ENCODE measurements at regions not wholly inside any gene's neighbourhood (a gene's known extent, or its start where the extent isn't known, plus 50 kb on each side); places are given as distances from the start of the nearest gene placed in this dataset.

DNA sequence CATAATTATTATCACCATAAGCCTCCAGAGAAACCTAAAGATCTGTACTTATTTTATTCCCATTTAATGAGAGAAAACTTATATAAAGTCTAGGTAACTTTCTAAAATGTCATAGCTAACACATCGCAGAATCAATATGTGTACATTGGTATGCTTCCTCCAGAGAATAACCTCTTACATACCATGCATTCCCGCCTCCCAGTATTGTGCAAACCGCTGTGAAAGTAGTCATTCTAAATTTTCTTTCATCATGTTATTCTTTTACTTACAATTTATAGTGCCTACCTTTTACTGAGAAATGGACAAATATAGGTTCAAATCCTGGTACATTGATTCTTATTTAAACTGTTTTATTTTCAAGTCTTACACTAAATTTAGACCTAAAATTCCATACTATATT lies 463.4 kb downstream of the LRFN5 start:
- TF ChIP-seq POLR2A (IDR thresholded peaks at IDR 0.05; ENCODE audit: extremely low read depth, insufficient read length) (no peak), MYC (IDR thresholded peaks at IDR 0.05; ENCODE audit: low read depth, low read length) (no peak)
- TF ChIP-seq, protein P1, sequence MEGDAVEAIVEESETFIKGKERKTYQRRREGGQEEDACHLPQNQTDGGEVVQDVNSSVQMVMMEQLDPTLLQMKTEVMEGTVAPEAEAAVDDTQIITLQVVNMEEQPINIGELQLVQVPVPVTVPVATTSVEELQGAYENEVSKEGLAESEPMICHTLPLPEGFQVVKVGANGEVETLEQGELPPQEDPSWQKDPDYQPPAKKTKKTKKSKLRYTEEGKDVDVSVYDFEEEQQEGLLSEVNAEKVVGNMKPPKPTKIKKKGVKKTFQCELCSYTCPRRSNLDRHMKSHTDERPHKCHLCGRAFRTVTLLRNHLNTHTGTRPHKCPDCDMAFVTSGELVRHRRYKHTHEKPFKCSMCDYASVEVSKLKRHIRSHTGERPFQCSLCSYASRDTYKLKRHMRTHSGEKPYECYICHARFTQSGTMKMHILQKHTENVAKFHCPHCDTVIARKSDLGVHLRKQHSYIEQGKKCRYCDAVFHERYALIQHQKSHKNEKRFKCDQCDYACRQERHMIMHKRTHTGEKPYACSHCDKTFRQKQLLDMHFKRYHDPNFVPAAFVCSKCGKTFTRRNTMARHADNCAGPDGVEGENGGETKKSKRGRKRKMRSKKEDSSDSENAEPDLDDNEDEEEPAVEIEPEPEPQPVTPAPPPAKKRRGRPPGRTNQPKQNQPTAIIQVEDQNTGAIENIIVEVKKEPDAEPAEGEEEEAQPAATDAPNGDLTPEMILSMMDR (IDR thresholded peaks at IDR 0.05; ENCODE audit: low read depth, low read length): no peak
- TF ChIP-seq, protein P2, sequence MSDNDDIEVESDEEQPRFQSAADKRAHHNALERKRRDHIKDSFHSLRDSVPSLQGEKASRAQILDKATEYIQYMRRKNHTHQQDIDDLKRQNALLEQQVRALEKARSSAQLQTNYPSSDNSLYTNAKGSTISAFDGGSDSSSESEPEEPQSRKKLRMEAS (IDR thresholded peaks at IDR 0.05; ENCODE audit: low read depth, low read length): no peak

Data from NB4 (cell line).